ENCODE measurements at regions not wholly inside any gene's neighbourhood (a gene's known extent, or its start where the extent isn't known, plus 50 kb on each side); places are given as distances from the start of the nearest gene placed in this dataset.
"Not testable (repeated sequence)": the region's sequence is repeated elsewhere in the genome, so short reads cannot be mapped to it uniquely, and the experiment has no call there.

DNA sequence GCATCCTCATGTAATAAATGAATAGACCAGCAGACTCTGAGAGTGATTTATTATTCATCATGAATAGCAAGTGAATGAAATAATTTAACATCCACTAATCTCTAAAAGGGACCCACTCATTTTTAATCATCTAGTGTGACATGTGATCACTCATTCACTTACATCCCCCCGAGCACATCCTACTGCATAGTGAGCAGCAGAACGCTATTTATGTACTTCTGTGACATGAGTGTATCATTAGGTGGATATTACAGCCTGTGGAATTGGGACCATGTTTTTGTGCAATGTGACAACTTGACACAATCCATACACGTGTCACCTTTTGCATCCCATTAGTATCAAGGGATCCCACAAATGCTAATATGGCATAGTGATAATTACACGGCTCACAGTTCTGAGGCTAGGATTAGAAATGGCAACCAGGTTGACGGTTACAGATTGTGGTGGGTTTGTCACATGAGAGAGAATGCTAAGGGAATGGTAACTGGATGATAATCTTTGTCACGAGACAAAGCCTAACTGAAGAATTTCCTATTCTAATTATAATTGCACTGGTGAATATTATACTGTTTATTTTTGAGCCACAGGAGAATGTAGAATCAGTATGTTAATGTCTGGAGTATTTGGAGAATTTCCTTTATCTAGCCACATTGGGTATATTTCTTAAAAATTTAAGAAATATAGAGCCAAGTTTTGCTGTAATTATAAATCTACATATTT is 595.2 kb upstream of the TBL1XR1 start:
- H3K27ac ChIP-seq, result no peak overlapping the region
- no peaks in the 10 kb centered on the region for H3K4me1 ChIP-seq (ENCODE audit: insufficient read depth)
- intact Hi-C loops (cut with DNase I), result no loop called here
- H3K4me3 ChIP-seq, result no peak overlapping the region
- DNase-seq, result no peak
- TF ChIP-seq POLR2A (IDR thresholded peaks at IDR 0.05) (no peak), EP300 (IDR thresholded peaks at IDR 0.05) (no peak)
- TF ChIP-seq, protein P1, sequence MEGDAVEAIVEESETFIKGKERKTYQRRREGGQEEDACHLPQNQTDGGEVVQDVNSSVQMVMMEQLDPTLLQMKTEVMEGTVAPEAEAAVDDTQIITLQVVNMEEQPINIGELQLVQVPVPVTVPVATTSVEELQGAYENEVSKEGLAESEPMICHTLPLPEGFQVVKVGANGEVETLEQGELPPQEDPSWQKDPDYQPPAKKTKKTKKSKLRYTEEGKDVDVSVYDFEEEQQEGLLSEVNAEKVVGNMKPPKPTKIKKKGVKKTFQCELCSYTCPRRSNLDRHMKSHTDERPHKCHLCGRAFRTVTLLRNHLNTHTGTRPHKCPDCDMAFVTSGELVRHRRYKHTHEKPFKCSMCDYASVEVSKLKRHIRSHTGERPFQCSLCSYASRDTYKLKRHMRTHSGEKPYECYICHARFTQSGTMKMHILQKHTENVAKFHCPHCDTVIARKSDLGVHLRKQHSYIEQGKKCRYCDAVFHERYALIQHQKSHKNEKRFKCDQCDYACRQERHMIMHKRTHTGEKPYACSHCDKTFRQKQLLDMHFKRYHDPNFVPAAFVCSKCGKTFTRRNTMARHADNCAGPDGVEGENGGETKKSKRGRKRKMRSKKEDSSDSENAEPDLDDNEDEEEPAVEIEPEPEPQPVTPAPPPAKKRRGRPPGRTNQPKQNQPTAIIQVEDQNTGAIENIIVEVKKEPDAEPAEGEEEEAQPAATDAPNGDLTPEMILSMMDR (IDR thresholded peaks at IDR 0.05), result no peak
- H3K9me3 ChIP-seq, result no peaks in the 10 kb centered on the region
- WGBS, 3 donors, result 81 to 89% (median 85%) methylated on average over 6 of the region's 6 CpGs
- no peaks in the 10 kb centered on the region for H3K36me3 ChIP-seq
- no peaks in the 10 kb centered on the region for H3K27me3 ChIP-seq

DNA sequence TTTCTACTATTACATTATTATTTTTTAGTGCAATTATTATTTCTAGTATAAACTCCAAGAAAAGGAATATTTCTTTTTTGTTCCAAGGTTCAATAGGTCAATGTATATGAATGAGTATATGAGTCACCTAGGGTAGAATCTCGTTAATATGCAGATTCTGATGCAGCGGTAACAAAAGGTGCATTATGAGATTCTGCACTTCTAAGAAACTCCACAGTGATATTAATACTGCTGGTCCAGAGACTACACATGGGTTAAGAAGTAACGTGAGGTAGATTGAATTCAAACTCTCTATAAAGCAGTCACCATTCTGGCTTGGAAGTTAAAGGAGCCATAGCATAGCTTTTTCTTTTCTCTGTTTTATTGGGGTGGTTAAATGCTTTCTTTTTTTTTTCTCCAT is 596.2 kb upstream of the TBL1XR1 start:
- no peak overlapping the region for H3K27ac ChIP-seq
- no peaks in the 10 kb centered on the region for H3K36me3 ChIP-seq
- H3K27me3 ChIP-seq, result no peaks in the 10 kb centered on the region
- intact Hi-C loops (cut with DNase I), result no loop called here
- TF ChIP-seq EP300 (IDR thresholded peaks at IDR 0.05) (no peak), POLR2A (IDR thresholded peaks at IDR 0.05) (no peak)
- TF ChIP-seq, protein P1 (IDR thresholded peaks at IDR 0.05), result no peak
- no peaks in the 10 kb centered on the region for H3K9me3 ChIP-seq
- 95 to 96% (median 95%) methylated on average over 3 of the region's 3 CpGs for WGBS, 3 donors
- H3K4me1 ChIP-seq (ENCODE audit: insufficient read depth), result no peaks in the 10 kb centered on the region
- DNase-seq, result no peak
- H3K4me3 ChIP-seq, result no peak overlapping the region

DNA sequence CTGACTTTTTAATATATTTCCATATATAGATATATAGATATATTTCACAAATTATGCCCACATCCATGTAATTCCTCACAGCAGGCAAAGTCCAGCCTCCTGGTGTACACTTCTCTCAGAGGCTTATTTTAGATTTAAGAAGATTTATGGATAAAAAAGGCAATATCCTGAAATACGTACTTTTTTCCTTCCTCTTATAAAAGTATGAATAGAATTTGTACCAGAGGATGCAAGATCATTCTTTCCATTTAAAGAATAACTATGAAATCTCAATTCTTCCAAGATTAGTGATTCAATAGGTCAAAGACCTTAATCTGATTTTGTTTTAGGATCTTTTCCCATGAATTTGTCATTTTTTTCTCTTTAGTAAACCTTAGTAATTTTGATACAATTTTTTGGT is 597.9 kb upstream of the TBL1XR1 start:
- no peak for TF ChIP-seq EP300 (IDR thresholded peaks at IDR 0.05)
- TF ChIP-seq POLR2A (IDR thresholded peaks at IDR 0.05), result no peak
- TF ChIP-seq, protein P1 (IDR thresholded peaks at IDR 0.05), result no peak
- no peaks in the 10 kb centered on the region for H3K4me1 ChIP-seq (ENCODE audit: insufficient read depth)
- WGBS, 3 donors, result 75 to 88% (median 81%) methylated on average over 1 of the region's 1 CpG
- no peak for DNase-seq
- no peak overlapping the region for H3K4me3 ChIP-seq
- H3K36me3 ChIP-seq, result no peaks in the 10 kb centered on the region
- intact Hi-C loops (cut with DNase I), result no loop called here
- H3K9me3 ChIP-seq, result no peaks in the 10 kb centered on the region
- no peaks in the 10 kb centered on the region for H3K27me3 ChIP-seq
- H3K27ac ChIP-seq, result no peak overlapping the region

DNA sequence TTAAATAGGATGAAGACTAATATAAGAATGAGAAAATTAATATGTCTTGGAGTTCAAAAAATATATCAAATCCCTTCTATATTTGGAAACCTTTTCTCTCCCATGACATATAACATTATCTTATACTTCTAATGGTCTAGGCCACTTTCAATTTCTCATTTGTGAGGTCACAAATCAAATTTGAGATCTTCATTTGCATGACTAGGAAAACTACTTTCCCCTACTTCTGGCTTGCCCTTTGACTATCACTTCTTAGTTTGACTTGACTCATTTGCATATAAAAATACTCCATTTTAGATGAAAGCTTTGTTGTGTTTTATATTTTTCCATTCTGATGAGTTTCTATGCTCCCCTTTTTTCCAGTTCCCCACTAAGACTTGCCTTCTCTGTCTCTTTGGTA is 598.6 kb upstream of the TBL1XR1 start:
- no peak overlapping the region for H3K27ac ChIP-seq
- intact Hi-C loops (cut with DNase I), result no loop called here

DNA sequence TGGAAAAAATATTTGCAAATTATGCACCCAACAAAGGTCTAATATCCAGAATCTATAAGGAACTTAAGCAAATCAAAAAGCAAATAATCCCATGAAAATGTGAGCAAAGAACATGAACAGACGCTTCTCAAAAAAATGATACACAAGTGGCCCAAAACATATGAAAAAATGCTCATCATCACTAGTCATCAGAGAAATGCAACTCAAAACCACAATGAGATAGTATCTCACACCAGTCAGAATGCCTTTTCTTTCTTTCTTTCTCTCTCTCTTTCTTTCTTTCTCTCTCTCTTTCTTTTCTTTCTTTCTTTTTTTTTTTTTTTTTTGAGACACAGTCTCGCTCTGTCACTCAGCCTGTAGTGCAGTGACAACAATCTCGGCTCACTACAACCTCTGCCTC is 602.9 kb upstream of the TBL1XR1 start:
- H3K4me1 ChIP-seq (ENCODE audit: insufficient read depth); DNase-seq; H3K27ac ChIP-seq; intact Hi-C loops (cut with DNase I); H3K9me3 ChIP-seq; H3K36me3 ChIP-seq; H3K27me3 ChIP-seq; H3K4me3 ChIP-seq: not testable (repeated sequence)
- 95 to 99% (median 96%) methylated on average over 3 of the region's 3 CpGs for WGBS, 3 donors

More for the DNA sequence above, 598.6 kb upstream of the TBL1XR1 start:
- H3K36me3 ChIP-seq, result no peaks in the 10 kb centered on the region
- TF ChIP-seq, protein P1 (IDR thresholded peaks at IDR 0.05), result no peak
- no peak for TF ChIP-seq POLR2A (IDR thresholded peaks at IDR 0.05)
- TF ChIP-seq EP300 (IDR thresholded peaks at IDR 0.05), result no peak
- H3K4me3 ChIP-seq, result no peak overlapping the region
- no peaks in the 10 kb centered on the region for H3K4me1 ChIP-seq (ENCODE audit: insufficient read depth)
- no peaks in the 10 kb centered on the region for H3K27me3 ChIP-seq
- no peaks in the 10 kb centered on the region for H3K9me3 ChIP-seq
- no peak for DNase-seq

Measured in ovary (tissue), 7 donors.